C4-2B (cell line): ENCODE measurements at regions not wholly inside any gene's neighbourhood (a gene's known extent, or its start where the extent isn't known, plus 50 kb on each side); places are given as distances from the start of the nearest gene placed in this dataset.

ENCODE experiments used
- CTCF ChIP-seq: fragments of 450-650 bp; conservative IDR thresholded peaks from 2 replicates; pipeline ENCODE4 v1.5.1; 2017; ENCODE audit warnings: mild to moderate bottlenecking
- ZFX ChIP-seq: fragments of 450-650 bp; IDR thresholded peaks from 2 replicates; pipeline ENCODE4 v1.6.1; 2017

GRCh38 chr4:174181827-174182226, 101.6 kb downstream of the FBXO8 start:
- no peak for TF ChIP-seq CTCF
- no peak for TF ChIP-seq ZFX
